Hepatocyte (in vitro differentiated cells): ENCODE measurements at regions not wholly inside any gene's neighbourhood (a gene's known extent, or its start where the extent isn't known, plus 50 kb on each side); places are given as distances from the start of the nearest gene placed in this dataset.

ENCODE experiments used
- CTCF ChIP-seq: fragments of 200-600 bp; sonication (generic); IDR thresholded peaks from 2 replicates; pipeline ENCODE4 v1.5.1; 2016; ENCODE audit warnings: antibody characterized with exemption, mild to moderate bottlenecking; ENCODE audit not compliant: poor library complexity
- EZH2 ChIP-seq: fragments of 200-600 bp; sonication (generic); IDR thresholded peaks from 2 replicates; pipeline ENCODE4 v1.6.1; 2016; ENCODE audit warnings: antibody characterized with exemption, mild to moderate bottlenecking, borderline replicate concordance
- EZH2phosphoT487 ChIP-seq: fragments of 200-600 bp; sonication (generic); IDR thresholded peaks from one replicate; pipeline ENCODE4 v1.6.1; 2018; ENCODE audit warnings: antibody characterized with exemption, mild to moderate bottlenecking, low read depth, moderate library complexity; ENCODE audit not compliant: unreplicated experiment, severe bottlenecking

GRCh38 chr4:57219431-57219830, 109.2 kb upstream of the IGFBP7 start:
- TF ChIP-seq CTCF (no peak), EZH2 (no peak), EZH2phosphoT487 (no peak)
